Lung microvascular endothelial cell (primary cell): ENCODE measurements at regions not wholly inside any gene's neighbourhood (a gene's known extent, or its start where the extent isn't known, plus 50 kb on each side); places are given as distances from the start of the nearest gene placed in this dataset.
"Not testable (repeated sequence)": the region's sequence is repeated elsewhere in the genome, so short reads cannot be mapped to it uniquely, and the experiment has no call there.

Experiments
- DNase-seq, 2 donors: peaks; one replicate each; pipeline versions ENCODE4 v3.0.0 to v3.0.0-alpha.2; 2010; ENCODE audit warnings: low read depth in 2 of 2

DNA sequence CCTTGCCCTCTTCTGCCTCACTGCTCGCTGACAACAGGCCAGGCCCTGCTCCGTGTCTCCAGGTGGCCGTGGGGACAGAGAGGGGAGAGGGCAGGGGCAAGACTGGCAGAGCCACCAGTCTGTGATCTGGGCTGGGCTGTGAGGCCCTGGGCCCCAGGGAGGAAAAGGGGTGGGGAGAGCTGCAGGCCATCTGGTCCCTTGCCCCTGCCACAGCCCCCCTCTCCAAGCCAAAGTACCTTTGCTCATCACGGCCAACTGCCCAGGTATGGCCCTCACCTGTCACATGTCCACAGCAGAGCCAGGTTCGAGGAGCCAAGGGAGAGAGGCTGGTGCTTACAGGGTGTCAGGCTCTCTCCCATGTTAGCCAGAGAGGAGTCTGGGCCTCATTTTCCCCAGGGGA, 91.4 kb upstream of the LHX1 start:
- no peak for DNase-seq

- no peak for DNase-seq
Observed at GRCh38 chr17:36846410-36847292, 90.6 kb upstream of the LHX1 start.

GRCh38 chr17:36848008-36848902, 89.0 kb upstream of the LHX1 start:
- no peak for DNase-seq

GRCh38 chr17:36849020-36849419, 88.3 kb upstream of the LHX1 start:
- DNase-seq = not testable (repeated sequence)

GRCh38 chr17:36849871-36850348, 87.4 kb upstream of the LHX1 start:
- DNase-seq = peak; percentile 65 to 77

- DNase-seq = peak in 1 of 2 donors; percentile 83
Observed at GRCh38 chr17:36850790-36851189, 86.5 kb upstream of the LHX1 start.

DNA sequence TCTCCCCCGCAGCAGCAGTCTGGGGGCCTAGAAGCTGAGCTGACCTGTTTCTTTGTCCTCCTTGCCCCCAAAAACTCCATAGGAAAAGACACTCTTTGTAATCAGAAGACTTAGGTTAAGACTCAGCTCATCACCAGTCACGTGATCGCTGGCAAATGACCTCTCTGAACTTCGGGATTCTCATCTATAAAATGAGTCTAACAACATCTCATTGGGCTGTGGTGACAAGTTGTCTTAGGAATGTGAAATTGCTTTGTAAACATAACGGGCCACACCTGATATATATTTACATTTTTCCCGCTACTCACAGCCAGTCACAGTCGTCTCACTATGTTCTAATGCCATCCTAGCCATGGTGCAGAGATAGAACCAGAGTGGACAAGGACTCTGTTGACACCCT, 86.0 kb upstream of the LHX1 start:
- DNase-seq = peak in 1 of 2 donors; percentile 32

- not testable (repeated sequence) for DNase-seq
Observed at GRCh38 chr17:36852478-36852877, 84.8 kb upstream of the LHX1 start.

GRCh38 chr17:36854982-36855381, 82.3 kb upstream of the LHX1 start:
- DNase-seq = no peak

DNA sequence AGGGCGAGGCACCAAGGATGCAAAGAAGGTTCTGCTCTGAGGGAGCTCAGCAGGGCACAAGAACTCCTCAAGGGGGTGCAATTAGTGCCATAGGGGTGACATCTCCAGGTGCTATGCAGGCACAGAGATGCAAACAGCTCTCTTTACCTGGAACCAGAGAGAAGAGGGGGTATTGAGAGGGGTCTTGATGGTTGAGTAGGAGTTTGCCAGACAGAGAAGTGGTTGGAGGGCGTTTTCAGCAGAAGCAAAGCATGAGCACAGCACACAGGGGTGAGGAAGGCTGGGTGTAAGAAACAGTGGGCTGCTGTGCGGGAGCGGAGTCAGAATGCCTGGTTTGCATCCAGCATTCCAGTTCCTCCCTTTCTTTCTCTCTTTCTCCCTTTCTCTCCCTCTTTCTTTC, 81.8 kb upstream of the LHX1 start:
- no peak for DNase-seq

DNA sequence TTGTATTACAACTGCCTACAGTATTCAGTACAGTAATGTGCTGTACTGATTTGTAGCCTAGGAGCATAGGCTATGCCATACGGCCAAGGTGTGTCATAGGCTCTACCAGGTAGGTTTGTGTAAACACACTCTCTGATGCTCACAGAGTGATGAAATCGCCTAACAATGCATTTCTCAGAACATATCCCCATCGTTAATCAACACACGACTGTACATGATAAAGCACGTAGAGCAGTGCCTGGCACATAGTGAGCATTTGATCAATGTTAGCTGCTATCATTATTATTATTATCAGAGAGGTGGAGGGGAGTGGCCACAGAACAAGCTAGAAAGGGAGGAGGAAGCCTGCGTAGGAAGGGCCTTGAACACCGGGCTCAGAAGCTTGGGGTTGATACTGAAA, 81.1 kb upstream of the LHX1 start:
- no peak for DNase-seq

GRCh38 chr17:36856903-36857381, 80.3 kb upstream of the LHX1 start:
- DNase-seq = no peak

DNA sequence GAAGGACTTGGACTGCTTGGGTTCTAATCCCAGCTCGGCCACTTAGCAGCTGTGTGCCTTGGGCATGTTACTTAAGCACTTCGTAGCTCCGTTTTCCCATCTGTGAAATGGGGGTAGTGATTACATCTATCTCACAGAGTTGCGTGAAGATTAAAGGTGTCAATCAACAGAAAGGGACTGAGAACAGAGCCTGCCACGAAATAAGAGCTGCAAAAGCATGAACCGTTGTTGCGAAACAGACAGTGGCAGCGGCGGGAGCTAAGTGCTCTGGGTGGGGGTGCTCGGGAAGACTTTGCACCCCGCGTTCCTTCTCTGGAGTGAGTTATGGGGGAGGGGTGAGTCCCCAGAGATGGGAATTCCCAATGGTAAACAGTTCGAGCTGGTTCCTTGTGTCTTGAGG, 79.6 kb upstream of the LHX1 start:
- DNase-seq = no peak

- no peak for DNase-seq
Observed at GRCh38 chr17:36858119-36859002, 78.9 kb upstream of the LHX1 start.

GRCh38 chr17:36859003-36859300, 78.3 kb upstream of the LHX1 start:
- DNase-seq = no peak

DNA sequence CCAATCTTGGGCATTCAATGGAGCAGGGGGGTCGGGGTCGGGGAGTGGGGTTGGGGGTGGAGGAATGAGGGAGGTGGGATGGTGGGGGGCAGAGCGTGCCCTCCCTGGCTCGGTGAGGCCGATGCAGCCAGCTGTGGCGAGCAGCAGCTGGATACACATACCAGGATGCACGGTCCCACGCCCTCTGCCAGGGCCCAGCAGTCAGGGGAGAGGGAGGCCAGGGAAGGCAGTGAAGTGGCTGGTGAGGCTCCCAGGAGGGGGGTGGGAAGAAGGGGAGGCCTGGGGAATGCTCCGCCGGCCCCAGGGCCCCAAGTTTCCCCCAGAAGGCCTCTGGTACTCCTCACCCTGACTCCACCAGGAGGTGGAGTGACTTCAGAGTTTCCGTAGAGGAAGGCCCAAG, 77.6 kb upstream of the LHX1 start:
- DNase-seq = no peak

DNA sequence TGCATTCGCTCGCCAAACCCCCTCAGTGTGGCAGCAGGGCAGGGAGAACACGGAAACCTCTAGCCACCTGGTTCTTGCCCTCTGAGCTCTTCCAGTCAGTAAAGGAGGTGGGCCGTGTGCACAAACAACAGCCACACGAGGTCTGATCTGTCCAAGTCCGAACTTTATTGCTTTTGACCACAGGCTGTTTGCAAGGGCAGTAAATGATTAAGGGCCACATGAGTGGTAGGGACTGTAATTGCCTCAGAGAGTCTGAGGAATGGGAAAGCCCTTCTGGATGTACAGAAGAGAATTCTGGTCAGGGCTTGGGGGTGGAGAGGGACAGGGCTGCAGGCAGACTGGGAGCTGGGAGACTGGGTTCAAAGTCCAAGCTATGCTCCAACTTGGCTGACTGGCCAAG, 75.7 kb upstream of the LHX1 start:
- no peak for DNase-seq

- DNase-seq = no peak
Observed at GRCh38 chr17:36862116-36862920, 75.0 kb upstream of the LHX1 start.

- DNase-seq = no peak
Observed at GRCh38 chr17:36863131-36863530, 74.1 kb upstream of the LHX1 start.
